ENCODE measurements at regions not wholly inside any gene's neighbourhood (a gene's known extent, or its start where the extent isn't known, plus 50 kb on each side); places are given as distances from the start of the nearest gene placed in this dataset.

DNA sequence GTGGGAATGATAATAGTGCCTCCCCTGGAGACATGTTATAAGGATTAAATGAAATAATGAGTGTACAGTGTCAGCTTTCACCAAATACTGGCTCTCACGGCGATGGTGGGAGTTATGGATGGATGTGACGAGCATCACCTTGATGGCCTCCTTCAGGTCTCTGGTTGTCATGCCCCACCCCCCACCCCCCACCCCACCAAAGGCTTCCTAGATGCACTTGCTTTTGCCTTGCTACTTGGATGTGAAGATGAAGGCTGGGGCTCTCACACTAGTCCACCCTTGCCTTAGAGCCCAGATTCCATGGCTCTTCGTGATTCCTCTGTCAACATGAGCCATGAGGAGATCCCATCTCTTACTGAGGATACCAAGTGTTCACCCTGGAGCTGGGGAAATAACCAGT lies 412.3 kb downstream of the NPHP4 start:
- no peak overlapping the region for H3K9ac ChIP-seq (ENCODE audit: low read length)
- no TSS peak for BruUV-seq (replicated peaks)
- TF ChIP-seq EZH2 (IDR thresholded peaks at IDR 0.05; ENCODE audit: low read length, unreplicated experiment) (no peak), EZH2phosphoT487 (IDR thresholded peaks at IDR 0.05; ENCODE audit: borderline replicate concordance, low read length) (no peak)
- TF ChIP-seq, protein P1, sequence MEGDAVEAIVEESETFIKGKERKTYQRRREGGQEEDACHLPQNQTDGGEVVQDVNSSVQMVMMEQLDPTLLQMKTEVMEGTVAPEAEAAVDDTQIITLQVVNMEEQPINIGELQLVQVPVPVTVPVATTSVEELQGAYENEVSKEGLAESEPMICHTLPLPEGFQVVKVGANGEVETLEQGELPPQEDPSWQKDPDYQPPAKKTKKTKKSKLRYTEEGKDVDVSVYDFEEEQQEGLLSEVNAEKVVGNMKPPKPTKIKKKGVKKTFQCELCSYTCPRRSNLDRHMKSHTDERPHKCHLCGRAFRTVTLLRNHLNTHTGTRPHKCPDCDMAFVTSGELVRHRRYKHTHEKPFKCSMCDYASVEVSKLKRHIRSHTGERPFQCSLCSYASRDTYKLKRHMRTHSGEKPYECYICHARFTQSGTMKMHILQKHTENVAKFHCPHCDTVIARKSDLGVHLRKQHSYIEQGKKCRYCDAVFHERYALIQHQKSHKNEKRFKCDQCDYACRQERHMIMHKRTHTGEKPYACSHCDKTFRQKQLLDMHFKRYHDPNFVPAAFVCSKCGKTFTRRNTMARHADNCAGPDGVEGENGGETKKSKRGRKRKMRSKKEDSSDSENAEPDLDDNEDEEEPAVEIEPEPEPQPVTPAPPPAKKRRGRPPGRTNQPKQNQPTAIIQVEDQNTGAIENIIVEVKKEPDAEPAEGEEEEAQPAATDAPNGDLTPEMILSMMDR (conservative IDR thresholded peaks at IDR 0.05; ENCODE audit: low read depth, low read length): no peak
- H2AFZ ChIP-seq (ENCODE audit: low read length): no peak overlapping the region
- no peaks in the 10 kb centered on the region for H3K9me3 ChIP-seq (ENCODE audit: low read length)
- no peaks in the 10 kb centered on the region for H3K79me2 ChIP-seq (ENCODE audit: low read length)
- no peaks in the 10 kb centered on the region for H4K20me1 ChIP-seq (ENCODE audit: low read length)
- no peak overlapping the region for H3K27ac ChIP-seq (ENCODE audit: low read length)
- CTCF ChIA-PET: no interaction called here
- H3K4me1 ChIP-seq (ENCODE audit: insufficient read depth, low read length): no peaks in the 10 kb centered on the region
- no peak overlapping the region for H3K4me2 ChIP-seq (ENCODE audit: low read length)
- no peak overlapping the region for H3K4me3 ChIP-seq (ENCODE audit: low read length)
- peaks cover 30% of the 10 kb centered on the region for H3K27me3 ChIP-seq (ENCODE audit: low read length)
- POLR2A ChIA-PET (ENCODE audit: unreplicated experiment): no interaction called here
- H3K36me3 ChIP-seq (ENCODE audit: low read depth, low read length): no peaks in the 10 kb centered on the region
- H3F3A ChIP-seq (ENCODE audit: low read length, unreplicated experiment): no peaks in the 10 kb centered on the region
- intact Hi-C loops (cut with micrococcal nuclease): no loop called here
- ATAC-seq (no peak), DNase-seq (no peak)
- no peaks in the 10 kb centered on the region for H3K9me2 ChIP-seq (replicated peaks; ENCODE audit: low read length)

DNA sequence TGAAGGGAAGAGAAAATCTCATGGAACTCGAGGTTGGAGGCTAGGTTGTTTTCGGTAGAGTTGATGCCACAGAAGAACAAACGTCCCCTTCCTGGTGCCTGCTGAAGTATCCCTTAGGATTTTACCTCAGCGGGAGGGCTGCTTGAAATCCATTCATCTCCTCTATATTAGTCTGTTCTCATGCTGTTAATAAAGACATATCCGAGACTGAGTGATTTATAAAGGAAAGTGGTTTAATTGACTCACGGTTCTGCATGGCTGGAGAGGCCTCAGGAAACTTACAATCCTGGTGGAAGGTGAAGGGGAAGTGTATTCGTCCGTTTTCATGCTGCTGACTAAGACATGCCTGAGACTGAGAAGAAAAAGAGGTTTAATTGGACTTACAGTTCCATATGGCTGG lies 413.5 kb downstream of the NPHP4 start:
- Histone ChIP-seq H3F3A (ENCODE audit: low read length, unreplicated experiment) (no peaks in the 10 kb centered on the region), H3K4me3 (ENCODE audit: low read length) (no peak overlapping the region), H3K9me3 (ENCODE audit: low read length) (no peaks in the 10 kb centered on the region), H3K36me3 (ENCODE audit: low read depth, low read length) (no peaks in the 10 kb centered on the region), H3K27ac (ENCODE audit: low read length) (no peak overlapping the region), H3K9ac (ENCODE audit: low read length) (no peak overlapping the region), H4K20me1 (ENCODE audit: low read length) (no peaks in the 10 kb centered on the region), H3K4me1 (ENCODE audit: insufficient read depth, low read length) (no peaks in the 10 kb centered on the region), H3K79me2 (ENCODE audit: low read length) (no peaks in the 10 kb centered on the region), H3K4me2 (ENCODE audit: low read length) (no peak overlapping the region), H3K9me2 (replicated peaks; ENCODE audit: low read length) (no peaks in the 10 kb centered on the region), H3K27me3 (ENCODE audit: low read length) (peaks cover 20% of the 10 kb centered on the region), H2AFZ (ENCODE audit: low read length) (no peak overlapping the region)
- intact Hi-C loops (cut with micrococcal nuclease): no loop called here
- ChIA-PET CTCF (no interaction called here), POLR2A (ENCODE audit: unreplicated experiment) (no interaction called here)
- TF ChIP-seq EZH2phosphoT487 (IDR thresholded peaks at IDR 0.05; ENCODE audit: borderline replicate concordance, low read length) (no peak), EZH2 (IDR thresholded peaks at IDR 0.05; ENCODE audit: low read length, unreplicated experiment) (no peak)
- TF ChIP-seq, protein P1 (conservative IDR thresholded peaks at IDR 0.05; ENCODE audit: low read depth, low read length): no peak
- no peak for DNase-seq
- ATAC-seq: no peak
- BruUV-seq (replicated peaks): no TSS peak

DNA sequence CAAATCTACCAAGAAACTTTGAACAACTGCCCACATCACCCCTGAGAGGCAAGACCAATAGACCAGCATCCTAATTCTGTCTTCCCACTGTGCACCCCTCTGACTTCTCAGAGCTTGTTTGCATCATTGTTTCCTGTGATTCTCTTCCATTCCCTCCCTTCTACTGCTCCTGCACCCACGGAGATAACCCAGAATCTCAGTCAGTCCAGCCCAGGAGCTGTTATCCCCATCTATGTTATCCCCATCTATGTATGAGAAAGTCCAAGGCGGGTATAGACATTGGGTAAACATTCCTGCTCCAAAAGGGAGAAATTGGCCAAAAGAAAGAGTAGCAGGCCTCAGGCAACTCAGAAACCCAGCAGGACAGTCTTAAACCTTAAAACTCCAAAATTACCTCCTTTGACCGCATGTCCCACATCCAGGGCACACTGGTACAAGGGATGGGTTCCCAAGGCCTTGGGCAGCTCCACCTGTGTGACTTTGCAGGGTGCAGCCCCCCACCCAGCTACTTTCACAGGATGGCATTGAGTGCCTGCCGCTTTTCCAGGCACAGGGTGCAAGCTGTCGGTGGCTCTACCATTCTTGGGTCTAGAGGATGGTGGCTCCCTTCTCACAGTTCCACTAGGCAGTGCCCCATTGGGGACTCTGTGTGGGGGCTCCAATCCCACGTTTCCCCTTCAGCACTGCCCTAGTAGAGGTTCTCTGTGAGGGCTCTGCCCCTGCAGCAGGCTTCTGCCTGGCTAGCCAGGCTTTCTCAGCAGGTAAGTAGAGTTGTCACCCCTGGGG lies 414.8 kb downstream of the NPHP4 start:
- Histone ChIP-seq H3K4me2 (ENCODE audit: low read length) (no peak overlapping the region), H3K79me2 (ENCODE audit: low read length) (no peaks in the 10 kb centered on the region), H3K9ac (ENCODE audit: low read length) (no peak overlapping the region), H3K27ac (ENCODE audit: low read length) (no peak overlapping the region), H3K4me3 (ENCODE audit: low read length) (no peak overlapping the region), H3K27me3 (ENCODE audit: low read length) (peaks cover 13% of the 10 kb centered on the region; the same call in 1 of the 2 replicates), H3K9me2 (replicated peaks; ENCODE audit: low read length) (no peaks in the 10 kb centered on the region), H3K9me3 (ENCODE audit: low read length) (no peaks in the 10 kb centered on the region), H4K20me1 (ENCODE audit: low read length) (no peaks in the 10 kb centered on the region), H3K36me3 (ENCODE audit: low read depth, low read length) (no peaks in the 10 kb centered on the region), H3F3A (ENCODE audit: low read length, unreplicated experiment) (no peaks in the 10 kb centered on the region), H3K4me1 (ENCODE audit: insufficient read depth, low read length) (no peaks in the 10 kb centered on the region), H2AFZ (ENCODE audit: low read length) (no peak overlapping the region)
- ChIA-PET CTCF (no interaction called here), POLR2A (ENCODE audit: unreplicated experiment) (no interaction called here)
- BruUV-seq (replicated peaks): no TSS peak
- ATAC-seq (no peak), DNase-seq (no peak)
- TF ChIP-seq EZH2 (IDR thresholded peaks at IDR 0.05; ENCODE audit: low read length, unreplicated experiment) (no peak), EZH2phosphoT487 (IDR thresholded peaks at IDR 0.05; ENCODE audit: borderline replicate concordance, low read length) (no peak)
- TF ChIP-seq, protein P1 (conservative IDR thresholded peaks at IDR 0.05; ENCODE audit: low read depth, low read length): no peak
- intact Hi-C loops (cut with micrococcal nuclease): no loop called here
